Naive B cell (primary cell): ENCODE measurements at regions not wholly inside any gene's neighbourhood (a gene's known extent, or its start where the extent isn't known, plus 50 kb on each side); places are given as distances from the start of the nearest gene placed in this dataset.

ENCODE experiments used
- ATAC-seq, 2 donors: fragments of 150-1000 bp; cut with Tn5 transposase; 2 replicates each; pipeline ENCODE4 v1.10.0; 2021; ENCODE audit warnings: low read depth in 2 of 2, mild to moderate bottlenecking in 2 of 2, moderate library complexity in 2 of 2
- DNase-seq: peaks from one replicate; pipeline ENCODE4 v3.0.0; 2022
- H3K27ac Mint-ChIP-seq, 6 donors: one replicate each; pipeline ENCODE4 v1.8.0; 2020 to 2022; ENCODE audit warnings: mild to moderate bottlenecking in 6 of 6, mixed read lengths in 6 of 6, moderate library complexity in 5 of 6, inconsistent platforms in 2 of 6
- H3K27me3 Mint-ChIP-seq, 3 donors: one replicate each; pipeline ENCODE4 v1.8.0; 2021 to 2022; ENCODE audit warnings: mixed read lengths in 3 of 3, mild to moderate bottlenecking in 1 of 3
- H3K36me3 Mint-ChIP-seq, 2 donors: one replicate each; pipeline ENCODE4 v1.8.0; 2020 to 2022; ENCODE audit warnings: mixed read lengths in 2 of 2, inconsistent platforms in 1 of 2, mild to moderate bottlenecking in 1 of 2
- H3K4me1 Mint-ChIP-seq, 3 donors: one replicate each; pipeline ENCODE4 v1.8.0; 2020 to 2022; ENCODE audit warnings: mixed read lengths in 3 of 3, inconsistent platforms in 1 of 3, mild to moderate bottlenecking in 1 of 3, moderate library complexity in 1 of 3
- H3K4me3 Mint-ChIP-seq, 8 donors: one replicate each; pipeline ENCODE4 v1.8.0; 2020 to 2022; ENCODE audit warnings: mild to moderate bottlenecking in 8 of 8, mixed read lengths in 8 of 8, moderate library complexity in 8 of 8, inconsistent platforms in 2 of 8
- H3K9me3 Mint-ChIP-seq, 7 donors: one replicate each; pipeline ENCODE4 v1.8.0; 2020 to 2022; ENCODE audit warnings: mixed read lengths in 7 of 7, mild to moderate bottlenecking in 5 of 7, inconsistent platforms in 2 of 7, moderate library complexity in 1 of 7

GRCh38 chr1:218101409-218101808, 183.7 kb upstream of the RRP15 start:
- ATAC-seq (no peak), DNase-seq (no peak)
- H3K27me3 Mint-ChIP-seq = no peaks in the 10 kb centered on the region
- no peak overlapping the region for H3K27ac Mint-ChIP-seq
- peak overlapping the region in 1 of 8 donors; percentile 35 for H3K4me3 Mint-ChIP-seq
- no peaks in the 10 kb centered on the region for H3K4me1 Mint-ChIP-seq
- H3K36me3 Mint-ChIP-seq = no peaks in the 10 kb centered on the region
- H3K9me3 Mint-ChIP-seq = peaks cover 6 to 24% (median 10%) of the 10 kb centered on the region in 7 donors

DNA sequence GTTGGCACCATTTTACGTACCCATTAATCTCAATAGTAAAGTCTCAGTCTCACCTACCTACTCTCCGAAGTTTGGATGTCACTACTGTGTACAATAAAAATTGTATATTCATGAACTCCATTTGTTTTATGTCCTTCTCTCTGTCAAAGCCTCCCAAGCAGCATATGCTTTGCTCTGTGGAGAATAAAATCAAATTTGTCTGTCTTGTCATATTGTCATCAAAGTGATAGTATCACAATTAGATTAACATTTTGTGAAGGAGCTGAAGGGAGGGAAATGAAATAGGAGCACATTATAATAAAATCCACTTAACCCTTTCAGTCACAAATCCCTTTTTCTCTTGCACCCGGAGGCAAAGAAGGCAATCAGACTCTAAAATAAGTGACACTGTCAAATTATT, 177.1 kb upstream of the RRP15 start:
- Mint-ChIP-seq H3K9me3 (peaks cover 0 to 9% (median 3%) of the 10 kb centered on the region in 7 donors), H3K27ac (no peak overlapping the region), H3K27me3 (no peaks in the 10 kb centered on the region), H3K4me1 (no peaks in the 10 kb centered on the region), H3K36me3 (no peaks in the 10 kb centered on the region), H3K4me3 (no peak overlapping the region)
- DNase-seq (no peak), ATAC-seq (no peak)

DNA sequence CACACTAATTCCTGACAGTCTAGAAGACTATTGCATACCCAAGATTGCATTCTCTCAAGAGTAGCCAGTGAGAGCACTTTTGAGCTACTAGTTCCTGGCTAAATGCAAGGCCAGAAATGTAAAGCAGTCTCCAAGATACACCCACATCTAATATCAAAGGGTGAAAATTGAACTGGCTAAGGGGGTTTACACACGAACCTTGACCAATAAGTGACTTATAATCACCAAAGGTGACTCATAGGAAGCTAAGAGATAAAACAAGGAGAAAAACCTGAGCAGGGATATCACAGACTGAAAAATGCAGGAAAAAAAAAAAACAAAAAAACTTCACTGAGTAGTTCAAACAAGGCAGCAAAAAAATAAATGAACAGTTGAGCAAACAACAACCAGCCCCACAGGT, 172.2 kb upstream of the RRP15 start:
- H3K4me3 Mint-ChIP-seq = no peak overlapping the region
- H3K9me3 Mint-ChIP-seq = peaks cover 0 to 36% (median 7%) of the 10 kb centered on the region in 7 donors
- H3K4me1 Mint-ChIP-seq = no peaks in the 10 kb centered on the region
- H3K27me3 Mint-ChIP-seq = no peaks in the 10 kb centered on the region
- no peak for DNase-seq
- ATAC-seq = no peak
- H3K27ac Mint-ChIP-seq = no peak overlapping the region
- no peaks in the 10 kb centered on the region for H3K36me3 Mint-ChIP-seq

GRCh38 chr1:218123968-218124367, 161.1 kb upstream of the RRP15 start:
- Mint-ChIP-seq H3K4me1 (no peaks in the 10 kb centered on the region), H3K9me3 (no peaks in the 10 kb centered on the region), H3K4me3 (no peak overlapping the region), H3K27ac (peak overlapping the region in 1 of 6 donors; percentile 0), H3K36me3 (no peaks in the 10 kb centered on the region), H3K27me3 (no peaks in the 10 kb centered on the region)
- DNase-seq (no peak), ATAC-seq (no peak)

- Mint-ChIP-seq H3K4me3 (no peak overlapping the region), H3K9me3 (peaks cover 0 to 14% (median 6%) of the 10 kb centered on the region in 7 donors), H3K27ac (no peak overlapping the region), H3K27me3 (no peaks in the 10 kb centered on the region), H3K4me1 (no peaks in the 10 kb centered on the region), H3K36me3 (no peaks in the 10 kb centered on the region)
- DNase-seq (no peak), ATAC-seq (no peak)
These were observed 149.7 kb upstream of the RRP15 start for GRCh38 chr1:218135371-218135770.

DNA sequence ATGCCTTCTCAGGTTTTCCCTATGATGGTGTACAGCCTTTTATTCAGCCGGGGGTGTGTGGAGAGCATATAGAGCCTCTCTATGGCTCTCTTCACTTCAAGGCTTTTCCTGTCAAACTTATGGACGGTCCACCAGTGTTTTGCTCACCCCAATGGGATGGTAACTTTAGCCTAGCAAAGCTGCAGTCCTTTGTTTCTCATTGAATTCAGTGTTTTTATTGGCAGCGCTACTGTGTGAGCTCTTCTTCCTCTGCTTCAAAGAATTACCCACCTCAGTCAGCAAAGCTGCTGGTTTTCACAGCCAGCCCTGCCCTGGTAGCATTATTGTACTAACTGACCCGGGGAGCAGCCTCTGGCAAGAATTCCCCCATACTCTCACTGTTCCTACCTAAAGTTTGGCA, 145.3 kb upstream of the RRP15 start:
- Mint-ChIP-seq H3K27me3 (no peaks in the 10 kb centered on the region), H3K27ac (no peak overlapping the region), H3K4me1 (no peaks in the 10 kb centered on the region), H3K4me3 (no peak overlapping the region), H3K36me3 (no peaks in the 10 kb centered on the region), H3K9me3 (peaks cover 0 to 4% (median 0%) of the 10 kb centered on the region in 7 donors)
- ATAC-seq (no peak), DNase-seq (no peak)

- Mint-ChIP-seq H3K4me3 (no peak overlapping the region), H3K27me3 (peaks cover 22 to 34% (median 32%) of the 10 kb centered on the region in 3 donors), H3K4me1 (no peaks in the 10 kb centered on the region), H3K9me3 (peaks cover 0 to 4% (median 0%) of the 10 kb centered on the region in 7 donors), H3K27ac (no peak overlapping the region), H3K36me3 (no peaks in the 10 kb centered on the region)
- ATAC-seq = no peak
- no peak for DNase-seq
These were observed 128.5 kb upstream of the RRP15 start for GRCh38 chr1:218156595-218156994.

- ATAC-seq (no peak), DNase-seq (no peak)
- H3K4me3 Mint-ChIP-seq = peak overlapping the region in 2 of 8 donors; percentile 78 to 90
- H3K9me3 Mint-ChIP-seq = peaks cover 0 to 6% (median 3%) of the 10 kb centered on the region in 7 donors
- H3K27me3 Mint-ChIP-seq = peaks cover 31 to 63% (median 50%) of the 10 kb centered on the region in 3 donors
- peaks cover 20 to 24% (median 21%) of the 10 kb centered on the region in 3 donors for H3K4me1 Mint-ChIP-seq
- H3K27ac Mint-ChIP-seq = no peak overlapping the region
- peaks cover 0 to 10% of the 10 kb centered on the region in 2 donors for H3K36me3 Mint-ChIP-seq
These were observed 121.7 kb upstream of the RRP15 start for GRCh38 chr1:218163371-218163770.

- peaks cover 31 to 56% (median 52%) of the 10 kb centered on the region in 3 donors for H3K27me3 Mint-ChIP-seq
- DNase-seq = peak; percentile 3
- peak overlapping the region in 4 of 6 donors; percentile 19 to 63 (median 52) for H3K27ac Mint-ChIP-seq
These were observed 120.8 kb upstream of the RRP15 start for GRCh38 chr1:218164111-218164929.

DNA sequence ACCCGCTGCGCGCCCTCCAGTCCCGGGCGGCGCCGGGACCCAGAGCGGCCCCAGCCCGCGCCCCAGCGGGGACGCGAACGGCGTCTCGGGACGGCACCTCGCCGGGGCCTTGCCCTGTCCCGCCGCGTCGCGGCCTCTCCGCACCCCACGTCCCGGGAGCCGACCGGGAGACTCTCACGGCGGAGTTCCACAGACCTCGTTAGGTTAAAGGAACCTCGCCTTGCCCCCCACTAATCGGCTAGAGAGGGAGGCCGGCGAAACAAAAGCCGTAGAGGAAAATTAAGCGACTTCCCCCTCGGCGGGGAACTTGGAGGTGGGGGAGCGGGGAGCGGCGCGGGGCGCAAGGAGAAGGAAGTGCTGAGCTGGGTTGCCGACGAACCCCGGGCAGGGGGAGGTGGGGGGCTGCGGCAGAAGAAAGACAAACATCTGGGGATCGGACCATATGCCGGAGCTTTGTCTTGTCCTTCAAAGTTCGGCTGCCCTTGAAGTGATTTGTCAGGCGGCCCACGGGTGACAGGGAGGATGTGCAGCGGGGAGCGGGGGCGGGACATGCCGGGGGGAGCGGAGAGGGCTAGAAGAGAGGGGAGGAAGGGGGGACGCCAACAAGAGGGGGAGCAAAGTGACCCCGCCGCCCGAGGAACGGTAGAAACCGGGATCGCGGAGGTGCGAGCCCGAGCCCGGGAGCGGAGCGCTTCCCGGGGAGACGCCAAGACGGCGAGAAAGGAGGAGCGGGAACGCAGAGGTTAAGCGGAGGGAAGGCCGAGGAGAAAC, 120.0 kb upstream of the RRP15 start:
- Mint-ChIP-seq H3K9me3 (peaks cover 0 to 4% (median 3%) of the 10 kb centered on the region in 7 donors), H3K4me1 (peaks cover 20 to 24% (median 21%) of the 10 kb centered on the region in 3 donors), H3K27ac (peak overlapping the region in 1 of 6 donors; percentile 68), H3K4me3 (peak overlapping the region; percentile 61 to 91 (median 84)), H3K27me3 (peaks cover 31 to 52% (median 51%) of the 10 kb centered on the region in 3 donors), H3K36me3 (peaks cover 0 to 10% of the 10 kb centered on the region in 2 donors)
- peak; percentile 5 for DNase-seq
- peak; percentile 58 for ATAC-seq

More at GRCh38 chr1:218164111-218164929, 120.8 kb upstream of the RRP15 start:
- ATAC-seq = peak; percentile 43 to 53
- peaks cover 20 to 24% (median 21%) of the 10 kb centered on the region in 3 donors for H3K4me1 Mint-ChIP-seq
- H3K9me3 Mint-ChIP-seq = peaks cover 0 to 4% (median 3%) of the 10 kb centered on the region in 7 donors
- H3K4me3 Mint-ChIP-seq = peak overlapping the region; percentile 78 to 92 (median 88)
- peaks cover 0 to 10% of the 10 kb centered on the region in 2 donors for H3K36me3 Mint-ChIP-seq

- H3K27ac Mint-ChIP-seq = peak overlapping the region in 1 of 6 donors; percentile 39
- peaks cover 0 to 4% (median 3%) of the 10 kb centered on the region in 7 donors for H3K9me3 Mint-ChIP-seq
- peaks cover 31 to 49% (median 47%) of the 10 kb centered on the region in 3 donors for H3K27me3 Mint-ChIP-seq
- peaks cover 20 to 24% (median 21%) of the 10 kb centered on the region in 3 donors for H3K4me1 Mint-ChIP-seq
- peak overlapping the region; percentile 61 to 91 (median 84) for H3K4me3 Mint-ChIP-seq
- no peak for DNase-seq
- ATAC-seq = peak in 1 of 2 donors; percentile 15
- H3K36me3 Mint-ChIP-seq = peaks cover 0 to 10% of the 10 kb centered on the region in 2 donors
These were observed 119.4 kb upstream of the RRP15 start for GRCh38 chr1:218165701-218166114.

- Mint-ChIP-seq H3K9me3 (peaks cover 0 to 4% (median 3%) of the 10 kb centered on the region in 7 donors), H3K4me3 (peak overlapping the region in 4 of 8 donors; percentile 41 to 86 (median 72)), H3K36me3 (peaks cover 0 to 10% of the 10 kb centered on the region in 2 donors), H3K4me1 (peaks cover 20 to 24% (median 21%) of the 10 kb centered on the region in 3 donors), H3K27ac (peak overlapping the region in 1 of 6 donors; percentile 21), H3K27me3 (peaks cover 31 to 45% (median 43%) of the 10 kb centered on the region in 3 donors)
- ATAC-seq = no peak
- no peak for DNase-seq
These were observed 118.7 kb upstream of the RRP15 start for GRCh38 chr1:218166268-218166945.
